ENCODE measurements at regions not wholly inside any gene's neighbourhood (a gene's known extent, or its start where the extent isn't known, plus 50 kb on each side); places are given as distances from the start of the nearest gene placed in this dataset.
"Not testable (repeated sequence)": the region's sequence is repeated elsewhere in the genome, so short reads cannot be mapped to it uniquely, and the experiment has no call there.

DNA sequence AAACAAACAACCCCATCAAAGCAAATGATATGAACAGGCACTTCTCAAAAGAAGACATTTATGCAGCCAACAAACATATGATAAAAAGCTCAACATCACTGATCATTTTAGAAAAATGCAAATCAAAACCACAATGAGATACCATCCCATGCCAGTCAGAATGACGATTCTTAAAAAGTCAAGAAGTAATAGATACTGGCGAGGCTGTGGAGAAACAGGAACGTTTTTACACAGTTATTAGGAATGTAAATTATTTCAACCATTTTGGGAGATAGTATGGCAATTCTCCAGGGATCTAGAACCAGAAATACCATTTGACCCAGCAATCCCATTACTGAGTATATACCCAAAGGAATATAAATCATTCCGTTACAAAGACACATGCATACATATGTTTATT lies 370.4 kb downstream of the HHIPL2 start:
- not testable (repeated sequence) for TF ChIP-seq EZH2 (IDR thresholded peaks at IDR 0.05; ENCODE audit: insufficient read depth, poor library complexity, severe bottlenecking); EZH2phosphoT487 (IDR thresholded peaks at IDR 0.05; ENCODE audit: insufficient read depth, low read depth)

All from GM23248 (cell line).